WI38 (cell line): ENCODE measurements at regions not wholly inside any gene's neighbourhood (a gene's known extent, or its start where the extent isn't known, plus 50 kb on each side); places are given as distances from the start of the nearest gene placed in this dataset.

Source experiments
- H3K4me3 ChIP-seq: 2 replicates; pipeline ENCODE4 v1.5.1; 2011; ENCODE audit warnings: low read depth, mild to moderate bottlenecking, control low read depth, low read length
- CTCF ChIP-seq: IDR thresholded peaks from 2 replicates; pipeline ENCODE4 v1.5.1; 2012; ENCODE audit warnings: low read depth, mild to moderate bottlenecking, control low read depth, low read length

DNA sequence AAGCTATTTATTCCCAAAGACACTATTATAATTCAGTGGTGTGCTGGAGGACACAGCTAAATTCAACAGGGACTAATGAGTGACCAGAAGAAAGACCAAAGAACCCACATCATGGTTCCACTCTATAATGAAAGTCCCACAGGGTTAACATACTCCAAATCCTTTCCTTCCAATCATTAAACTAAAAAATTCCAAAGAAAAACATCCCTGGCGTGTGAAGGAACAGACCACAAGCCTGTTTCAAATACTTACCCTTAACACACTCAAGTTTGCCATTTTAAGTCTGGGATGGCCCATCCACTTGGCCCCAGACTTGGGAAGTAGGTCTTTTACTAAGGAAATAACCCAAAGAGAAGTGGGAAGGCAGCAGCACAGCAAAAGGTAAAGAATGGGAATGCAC, 150.1 kb upstream of the CCDC150 start:
- no peak overlapping the region for H3K4me3 ChIP-seq
- TF ChIP-seq CTCF, result no peak

DNA sequence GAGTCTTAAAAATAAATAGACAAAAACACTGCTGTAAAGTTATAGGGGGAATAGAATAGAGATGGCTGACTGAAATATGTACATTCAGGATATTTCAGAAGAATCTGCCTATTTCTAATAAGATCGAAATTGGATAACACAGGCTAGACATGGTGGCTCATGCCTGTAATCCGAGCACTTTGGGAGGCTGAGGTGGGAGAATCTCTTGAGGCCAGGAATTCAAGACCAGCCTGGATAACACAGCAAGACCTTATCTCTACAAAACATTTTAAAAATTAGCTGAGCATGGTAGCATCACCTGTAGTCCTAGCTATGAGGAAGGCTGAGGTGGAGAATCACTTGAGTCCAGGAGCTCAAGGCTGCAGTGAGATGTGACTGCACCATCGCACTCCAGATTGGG, 146.6 kb upstream of the CCDC150 start:
- no peak for TF ChIP-seq CTCF
- H3K4me3 ChIP-seq, result no peak overlapping the region

DNA sequence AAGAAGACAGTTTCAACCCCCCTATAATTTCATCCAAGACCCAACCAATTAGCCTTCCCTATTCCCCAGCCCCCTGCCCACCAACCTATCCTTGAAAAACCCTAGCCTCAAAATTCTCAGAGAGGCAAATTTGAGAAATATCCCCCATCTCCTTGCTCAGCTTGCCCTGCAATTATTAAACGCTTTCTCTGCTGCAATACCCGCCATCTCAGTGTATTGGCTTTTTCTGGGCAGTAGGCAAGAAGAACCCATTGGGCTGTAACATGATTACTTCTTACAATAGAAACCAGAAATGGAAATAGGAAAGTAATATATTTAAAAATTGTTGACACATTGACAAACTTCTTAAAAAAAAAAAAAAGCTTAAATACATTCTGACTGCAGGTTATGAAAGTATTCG, 140.6 kb upstream of the CCDC150 start:
- no peak for TF ChIP-seq CTCF
- no peak overlapping the region for H3K4me3 ChIP-seq

DNA sequence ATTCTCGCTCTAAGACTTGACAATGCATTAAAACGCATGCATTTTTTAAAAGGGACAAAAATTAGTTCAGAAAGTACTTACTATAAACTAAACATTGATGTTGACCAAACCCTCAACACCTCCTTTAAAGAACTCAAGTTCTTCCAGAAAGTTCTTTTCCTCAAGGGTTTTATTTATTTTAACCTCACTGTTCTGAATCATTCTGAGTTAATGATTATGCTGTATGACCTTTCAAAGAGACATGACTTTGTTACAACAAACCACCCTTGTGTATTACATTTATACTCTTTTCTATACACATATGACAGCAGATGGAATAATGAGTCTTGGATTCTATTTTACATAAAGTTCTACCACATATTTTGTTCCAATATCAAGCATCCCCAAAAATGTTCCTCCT, 139.8 kb upstream of the CCDC150 start:
- TF ChIP-seq CTCF, result no peak

GRCh38 chr2:196500686-196501431, 138.7 kb upstream of the CCDC150 start:
- no peak overlapping the region for H3K4me3 ChIP-seq
- TF ChIP-seq CTCF, result no peak

More for the DNA sequence above, 139.8 kb upstream of the CCDC150 start:
- H3K4me3 ChIP-seq, result no peak overlapping the region

GRCh38 chr2:196501836-196502235, 137.7 kb upstream of the CCDC150 start:
- H3K4me3 ChIP-seq, result no peak overlapping the region
- TF ChIP-seq CTCF, result no peak

- TF ChIP-seq CTCF, result no peak
- H3K4me3 ChIP-seq, result no peak overlapping the region
Measured at GRCh38 chr2:196502386-196502785, 137.1 kb upstream of the CCDC150 start.
